ENCODE measurements at regions not wholly inside any gene's neighbourhood (a gene's known extent, or its start where the extent isn't known, plus 50 kb on each side); places are given as distances from the start of the nearest gene placed in this dataset.

DNA sequence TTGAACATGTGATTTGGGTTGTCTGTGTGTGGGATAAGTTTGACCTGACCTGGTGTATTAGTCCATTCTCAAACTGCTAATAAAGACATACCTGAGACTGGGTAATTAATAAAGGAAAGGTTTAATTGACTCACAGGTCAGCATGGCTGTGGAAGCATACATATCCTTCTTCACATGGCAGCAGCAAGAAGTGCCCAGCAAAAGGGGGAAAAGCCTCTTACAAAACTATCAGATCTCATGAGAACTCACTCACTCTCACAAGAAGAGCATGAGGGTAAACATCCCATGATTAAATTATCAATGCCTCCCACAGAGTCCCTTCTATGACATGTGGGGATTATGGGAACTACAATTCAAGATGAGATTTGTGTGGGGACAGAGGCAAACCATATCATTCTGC is 94.0 kb upstream of the PPM1H start:
- H3K4me1 Mint-ChIP-seq = peaks cover 17% of the 10 kb centered on the region
- peaks cover 13% of the 10 kb centered on the region for H3K9me3 Mint-ChIP-seq
- Histone ChIP-seq H3K79me2 (ENCODE audit: low read depth) (no peaks in the 10 kb centered on the region), H3K4me1 (no peaks in the 10 kb centered on the region), H3K4me3 (no peak overlapping the region), H3K9me3 (ENCODE audit: low read depth) (no peaks in the 10 kb centered on the region), H3K27me3 (no peaks in the 10 kb centered on the region), H4K20me1 (ENCODE audit: low read depth) (no peaks in the 10 kb centered on the region), H3K27ac (no peak overlapping the region), H3K9ac (no peak overlapping the region), H2AFZ (replicated peaks) (no peak overlapping the region), H3K36me3 (no peaks in the 10 kb centered on the region), H3F3A (ENCODE audit: low read depth) (no peaks in the 10 kb centered on the region), H3K4me2 (no peak overlapping the region)
- no peaks in the 10 kb centered on the region for H3K36me3 Mint-ChIP-seq
- no peak for TF ChIP-seq EZH2 (IDR thresholded peaks at IDR 0.05)
- TF ChIP-seq EZH2phosphoT487 (IDR thresholded peaks at IDR 0.05) = no peak
- TF ChIP-seq, protein P1, sequence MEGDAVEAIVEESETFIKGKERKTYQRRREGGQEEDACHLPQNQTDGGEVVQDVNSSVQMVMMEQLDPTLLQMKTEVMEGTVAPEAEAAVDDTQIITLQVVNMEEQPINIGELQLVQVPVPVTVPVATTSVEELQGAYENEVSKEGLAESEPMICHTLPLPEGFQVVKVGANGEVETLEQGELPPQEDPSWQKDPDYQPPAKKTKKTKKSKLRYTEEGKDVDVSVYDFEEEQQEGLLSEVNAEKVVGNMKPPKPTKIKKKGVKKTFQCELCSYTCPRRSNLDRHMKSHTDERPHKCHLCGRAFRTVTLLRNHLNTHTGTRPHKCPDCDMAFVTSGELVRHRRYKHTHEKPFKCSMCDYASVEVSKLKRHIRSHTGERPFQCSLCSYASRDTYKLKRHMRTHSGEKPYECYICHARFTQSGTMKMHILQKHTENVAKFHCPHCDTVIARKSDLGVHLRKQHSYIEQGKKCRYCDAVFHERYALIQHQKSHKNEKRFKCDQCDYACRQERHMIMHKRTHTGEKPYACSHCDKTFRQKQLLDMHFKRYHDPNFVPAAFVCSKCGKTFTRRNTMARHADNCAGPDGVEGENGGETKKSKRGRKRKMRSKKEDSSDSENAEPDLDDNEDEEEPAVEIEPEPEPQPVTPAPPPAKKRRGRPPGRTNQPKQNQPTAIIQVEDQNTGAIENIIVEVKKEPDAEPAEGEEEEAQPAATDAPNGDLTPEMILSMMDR (IDR thresholded peaks at IDR 0.05) = no peak
- H3K27ac Mint-ChIP-seq = peak overlapping the region; percentile 26
- no peak overlapping the region for H3K4me3 Mint-ChIP-seq
- DNase-seq (ENCODE audit: low spot score) = no peak
- H3K27me3 Mint-ChIP-seq (ENCODE audit: insufficient read depth, low read depth) = peaks cover 11% of the 10 kb centered on the region

DNA sequence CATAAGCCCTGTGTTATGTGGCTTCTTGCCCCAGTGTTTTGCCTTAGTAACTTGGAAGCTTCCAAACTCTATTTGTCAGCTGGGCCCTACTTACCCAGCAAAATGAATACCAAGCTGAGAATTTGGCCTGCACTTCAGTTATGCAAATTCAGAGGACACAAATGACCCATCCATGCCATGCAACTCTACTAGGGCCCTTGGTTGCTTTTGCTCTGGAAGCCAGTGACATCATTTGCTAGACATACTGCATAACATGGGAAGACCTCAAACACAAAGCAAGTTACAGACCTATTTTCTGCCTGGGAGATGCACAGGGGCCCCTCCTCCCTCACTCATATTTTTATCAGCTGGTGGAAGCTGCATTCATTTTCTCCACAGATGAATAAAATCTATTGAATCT is 90.2 kb upstream of the PPM1H start:
- Histone ChIP-seq H3K27me3 (no peaks in the 10 kb centered on the region), H2AFZ (replicated peaks) (no peak overlapping the region), H3K79me2 (ENCODE audit: low read depth) (no peaks in the 10 kb centered on the region), H3K9ac (no peak overlapping the region), H3K4me2 (no peak overlapping the region), H3K4me3 (no peak overlapping the region), H3K9me3 (ENCODE audit: low read depth) (no peaks in the 10 kb centered on the region), H4K20me1 (ENCODE audit: low read depth) (no peaks in the 10 kb centered on the region), H3F3A (ENCODE audit: low read depth) (no peaks in the 10 kb centered on the region), H3K27ac (no peak overlapping the region), H3K4me1 (no peaks in the 10 kb centered on the region), H3K36me3 (no peaks in the 10 kb centered on the region)
- peaks cover 9% of the 10 kb centered on the region for H3K27me3 Mint-ChIP-seq (ENCODE audit: insufficient read depth, low read depth)
- no peak for DNase-seq (ENCODE audit: low spot score)
- H3K4me3 Mint-ChIP-seq = no peak overlapping the region
- peaks cover 8% of the 10 kb centered on the region for H3K9me3 Mint-ChIP-seq
- TF ChIP-seq, protein P1 (IDR thresholded peaks at IDR 0.05) = no peak
- no peak for TF ChIP-seq EZH2 (IDR thresholded peaks at IDR 0.05)
- TF ChIP-seq EZH2phosphoT487 (IDR thresholded peaks at IDR 0.05) = no peak
- peaks cover 33% of the 10 kb centered on the region for H3K4me1 Mint-ChIP-seq
- no peaks in the 10 kb centered on the region for H3K36me3 Mint-ChIP-seq
- no peak overlapping the region for H3K27ac Mint-ChIP-seq

DNA sequence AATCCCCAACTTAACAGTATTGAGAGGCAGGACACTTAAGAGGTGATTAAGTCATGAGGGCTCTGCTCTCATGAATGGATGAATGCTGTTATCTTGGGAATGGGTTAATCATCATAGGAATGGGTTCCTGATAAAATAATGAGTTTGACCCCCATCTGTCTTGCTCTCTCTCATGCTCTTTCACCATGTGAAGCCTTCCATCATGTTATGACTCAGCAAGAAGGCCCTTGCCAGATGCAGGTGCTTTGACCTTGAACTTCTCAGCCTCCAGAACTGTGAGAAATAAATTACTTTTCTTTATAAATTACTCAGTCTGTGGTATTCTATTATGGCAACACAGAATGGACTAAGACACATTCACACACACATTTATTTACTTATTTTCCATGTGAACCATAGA is 89.0 kb upstream of the PPM1H start:
- Histone ChIP-seq H3F3A (ENCODE audit: low read depth) (no peaks in the 10 kb centered on the region), H3K9me3 (ENCODE audit: low read depth) (no peaks in the 10 kb centered on the region), H2AFZ (replicated peaks) (no peak overlapping the region), H3K36me3 (no peaks in the 10 kb centered on the region), H3K9ac (no peak overlapping the region), H3K4me1 (no peaks in the 10 kb centered on the region), H4K20me1 (ENCODE audit: low read depth) (no peaks in the 10 kb centered on the region), H3K79me2 (ENCODE audit: low read depth) (no peaks in the 10 kb centered on the region), H3K4me2 (no peak overlapping the region), H3K4me3 (no peak overlapping the region), H3K27ac (no peak overlapping the region), H3K27me3 (no peaks in the 10 kb centered on the region)
- Mint-ChIP-seq H3K36me3 (no peaks in the 10 kb centered on the region), H3K4me1 (peaks cover 31% of the 10 kb centered on the region), H3K9me3 (no peaks in the 10 kb centered on the region), H3K27me3 (ENCODE audit: insufficient read depth, low read depth) (peaks cover 2% of the 10 kb centered on the region), H3K4me3 (no peak overlapping the region), H3K27ac (no peak overlapping the region)
- DNase-seq (ENCODE audit: low spot score) = no peak
- TF ChIP-seq EZH2 (IDR thresholded peaks at IDR 0.05) (no peak), EZH2phosphoT487 (IDR thresholded peaks at IDR 0.05) (no peak)
- TF ChIP-seq, protein P1 (IDR thresholded peaks at IDR 0.05) = no peak
